Neural crest cell (in vitro differentiated cells): ENCODE measurements at regions not wholly inside any gene's neighbourhood (a gene's known extent, or its start where the extent isn't known, plus 50 kb on each side); places are given as distances from the start of the nearest gene placed in this dataset.
"Not testable (repeated sequence)": the region's sequence is repeated elsewhere in the genome, so short reads cannot be mapped to it uniquely, and the experiment has no call there.

Experiments used
- DNase-seq: peaks from one replicate; pipeline ENCODE4 v3.0.0; 2021; ENCODE audit warnings: low read depth, mixed read lengths, low spot score
- H3K27ac Mint-ChIP-seq: one replicate; pipeline ENCODE4 v1.8.0; 2021; ENCODE audit warnings: mild to moderate bottlenecking, mixed read lengths; ENCODE audit not compliant: unreplicated experiment
- H3K27me3 Mint-ChIP-seq: 2 replicates; pipeline ENCODE4 v1.8.0; 2021; ENCODE audit warnings: low read depth, mild to moderate bottlenecking, mixed read lengths
- H3K36me3 Mint-ChIP-seq: 2 replicates; pipeline ENCODE4 v1.8.0; 2021; ENCODE audit warnings: low read depth, mild to moderate bottlenecking, mixed read lengths
- H3K4me1 Mint-ChIP-seq: 2 replicates; pipeline ENCODE4 v1.8.0; 2021; ENCODE audit warnings: mixed read lengths
- H3K4me3 Mint-ChIP-seq: one replicate; pipeline ENCODE4 v1.8.0; 2021; ENCODE audit warnings: mild to moderate bottlenecking, mixed read lengths
- H3K9me3 Mint-ChIP-seq: 2 replicates; pipeline ENCODE4 v1.8.0; 2021; ENCODE audit warnings: mixed read lengths
- TF ChIP-seq, protein P1 (sequence below): fragments of 200-600 bp; sonication (generic); conservative IDR thresholded peaks from 2 replicates; pipeline ENCODE4 v1.5.0; 2021; ENCODE audit warnings: antibody characterized with exemption, mild to moderate bottlenecking

- H3K27ac Mint-ChIP-seq = no peak overlapping the region
- no peak overlapping the region for H3K4me3 Mint-ChIP-seq
- no peaks in the 10 kb centered on the region for H3K4me1 Mint-ChIP-seq
- DNase-seq = peak; percentile 1
- H3K9me3 Mint-ChIP-seq = peaks cover 17% of the 10 kb centered on the region
- H3K27me3 Mint-ChIP-seq = no peaks in the 10 kb centered on the region
- TF ChIP-seq, protein P1, sequence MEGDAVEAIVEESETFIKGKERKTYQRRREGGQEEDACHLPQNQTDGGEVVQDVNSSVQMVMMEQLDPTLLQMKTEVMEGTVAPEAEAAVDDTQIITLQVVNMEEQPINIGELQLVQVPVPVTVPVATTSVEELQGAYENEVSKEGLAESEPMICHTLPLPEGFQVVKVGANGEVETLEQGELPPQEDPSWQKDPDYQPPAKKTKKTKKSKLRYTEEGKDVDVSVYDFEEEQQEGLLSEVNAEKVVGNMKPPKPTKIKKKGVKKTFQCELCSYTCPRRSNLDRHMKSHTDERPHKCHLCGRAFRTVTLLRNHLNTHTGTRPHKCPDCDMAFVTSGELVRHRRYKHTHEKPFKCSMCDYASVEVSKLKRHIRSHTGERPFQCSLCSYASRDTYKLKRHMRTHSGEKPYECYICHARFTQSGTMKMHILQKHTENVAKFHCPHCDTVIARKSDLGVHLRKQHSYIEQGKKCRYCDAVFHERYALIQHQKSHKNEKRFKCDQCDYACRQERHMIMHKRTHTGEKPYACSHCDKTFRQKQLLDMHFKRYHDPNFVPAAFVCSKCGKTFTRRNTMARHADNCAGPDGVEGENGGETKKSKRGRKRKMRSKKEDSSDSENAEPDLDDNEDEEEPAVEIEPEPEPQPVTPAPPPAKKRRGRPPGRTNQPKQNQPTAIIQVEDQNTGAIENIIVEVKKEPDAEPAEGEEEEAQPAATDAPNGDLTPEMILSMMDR = no peak
- H3K36me3 Mint-ChIP-seq = peaks cover 10% of the 10 kb centered on the region
Measured at GRCh38 chr14:105999361-106000028, 473.1 kb downstream of the TMEM121 start.

- H3K27me3 Mint-ChIP-seq, H3K4me1 Mint-ChIP-seq, H3K4me3 Mint-ChIP-seq, DNase-seq, H3K27ac Mint-ChIP-seq: not testable (repeated sequence)
- Mint-ChIP-seq H3K36me3 (peaks cover 10% of the 10 kb centered on the region), H3K9me3 (peaks cover 17% of the 10 kb centered on the region)
Measured at GRCh38 chr14:106000029-106000511, 473.7 kb downstream of the TMEM121 start.

- H3K27me3 Mint-ChIP-seq, H3K4me3 Mint-ChIP-seq, DNase-seq, H3K27ac Mint-ChIP-seq, H3K4me1 Mint-ChIP-seq: not testable (repeated sequence)
- H3K36me3 Mint-ChIP-seq = peaks cover 10% of the 10 kb centered on the region
- peaks cover 17% of the 10 kb centered on the region for H3K9me3 Mint-ChIP-seq
Measured at GRCh38 chr14:106001277-106001676, 474.9 kb downstream of the TMEM121 start.

GRCh38 chr14:106003351-106003750 lies 477.0 kb downstream of the TMEM121 start:
- H3K4me3 Mint-ChIP-seq = no peak overlapping the region
- H3K27ac Mint-ChIP-seq = no peak overlapping the region
- peaks cover 9% of the 10 kb centered on the region for H3K36me3 Mint-ChIP-seq
- no peak for DNase-seq
- no peaks in the 10 kb centered on the region for H3K27me3 Mint-ChIP-seq
- H3K4me1 Mint-ChIP-seq = no peaks in the 10 kb centered on the region
- TF ChIP-seq, protein P1 = no peak
- peaks cover 14% of the 10 kb centered on the region for H3K9me3 Mint-ChIP-seq

- not testable (repeated sequence) for DNase-seq, H3K27ac Mint-ChIP-seq, H3K4me1 Mint-ChIP-seq, H3K36me3 Mint-ChIP-seq, H3K4me3 Mint-ChIP-seq, H3K9me3 Mint-ChIP-seq, H3K27me3 Mint-ChIP-seq
Measured at GRCh38 chr14:106004937-106005795, 478.8 kb downstream of the TMEM121 start.

DNA sequence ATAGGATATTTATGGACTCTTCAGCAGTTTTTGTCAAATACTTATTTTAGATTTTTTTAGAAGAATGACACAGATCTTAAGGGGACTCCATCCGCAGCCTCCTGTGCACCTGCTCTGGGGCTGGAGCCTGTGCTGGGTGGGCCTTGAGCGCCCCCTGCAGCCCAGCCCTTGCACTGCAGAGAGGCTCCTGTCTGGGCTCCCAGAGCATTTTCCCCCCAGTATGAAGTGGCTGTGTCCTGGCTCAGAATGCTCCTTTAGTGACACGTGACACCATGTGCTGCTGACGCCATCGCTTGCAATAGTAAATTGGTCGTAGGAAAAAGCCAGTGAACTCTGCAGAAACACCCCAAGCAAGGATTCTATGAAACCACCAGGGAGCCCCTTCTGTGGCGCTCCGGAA lies 479.7 kb downstream of the TMEM121 start:
- not testable (repeated sequence) for H3K9me3 Mint-ChIP-seq, H3K27me3 Mint-ChIP-seq, DNase-seq, H3K27ac Mint-ChIP-seq, H3K4me3 Mint-ChIP-seq, H3K4me1 Mint-ChIP-seq, H3K36me3 Mint-ChIP-seq

GRCh38 chr14:106006716-106007115 lies 480.3 kb downstream of the TMEM121 start:
- not testable (repeated sequence) for H3K27ac Mint-ChIP-seq, H3K27me3 Mint-ChIP-seq, H3K4me3 Mint-ChIP-seq, DNase-seq, H3K4me1 Mint-ChIP-seq, H3K36me3 Mint-ChIP-seq, H3K9me3 Mint-ChIP-seq

DNA sequence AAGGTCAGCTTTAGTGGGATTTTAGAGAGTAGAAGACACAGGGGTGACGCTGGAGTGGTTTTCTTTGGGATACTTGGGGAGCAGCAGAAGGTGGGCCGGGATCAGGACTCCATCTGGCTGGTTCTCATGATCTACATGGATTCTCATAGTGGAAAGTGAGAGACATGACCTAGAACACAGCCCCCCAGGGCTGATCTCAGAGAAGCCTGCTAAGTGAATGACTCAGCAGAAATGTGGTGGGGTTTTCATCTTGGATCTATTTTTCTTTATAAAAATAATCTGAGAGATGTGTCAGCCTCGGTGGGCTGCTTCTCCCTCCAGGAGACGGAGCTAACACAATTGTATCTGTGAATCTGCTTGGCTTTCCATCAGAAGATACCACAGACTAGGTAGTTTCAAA lies 484.4 kb downstream of the TMEM121 start:
- peaks cover 10% of the 10 kb centered on the region for H3K36me3 Mint-ChIP-seq

DNA sequence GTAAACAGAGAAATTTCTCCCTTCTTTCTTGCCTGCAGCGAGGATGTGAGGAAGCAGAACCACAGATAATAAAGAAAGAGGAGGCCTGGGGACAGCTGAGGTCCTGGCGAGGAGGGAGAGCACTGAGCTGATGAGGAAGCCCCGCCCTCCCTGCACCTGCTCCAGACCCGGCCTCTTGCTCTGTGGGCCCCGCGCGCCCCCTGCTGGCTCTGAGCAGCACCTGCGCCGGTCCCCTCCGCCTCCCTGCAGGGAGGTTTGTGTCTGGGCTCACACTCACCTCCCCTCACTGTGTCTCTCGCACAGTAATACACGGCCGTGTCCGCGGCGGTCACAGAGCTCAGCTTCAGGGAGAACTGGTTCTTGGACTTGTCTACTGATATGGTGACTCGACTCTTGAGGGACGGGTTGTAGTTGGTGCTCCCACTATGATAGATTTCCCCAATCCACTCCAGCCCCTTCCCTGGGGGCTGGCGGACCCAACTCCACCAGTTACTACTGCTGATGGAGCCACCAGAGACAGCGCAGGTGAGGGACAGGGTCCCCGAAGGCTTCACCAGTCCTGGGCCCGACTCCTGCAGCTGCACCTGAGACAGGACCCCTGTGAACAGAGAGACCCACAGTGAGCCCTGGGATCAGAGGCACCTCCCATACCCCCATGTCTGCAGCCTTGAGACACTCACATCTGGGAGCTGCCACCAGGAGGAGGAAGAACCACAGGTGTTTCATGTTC lies 485.4 kb downstream of the TMEM121 start:
- peaks cover 18% of the 10 kb centered on the region for H3K9me3 Mint-ChIP-seq
- not testable (repeated sequence) for H3K27ac Mint-ChIP-seq, DNase-seq, H3K4me1 Mint-ChIP-seq, H3K36me3 Mint-ChIP-seq, H3K4me3 Mint-ChIP-seq, H3K27me3 Mint-ChIP-seq

More for the DNA sequence above, 484.4 kb downstream of the TMEM121 start:
- Mint-ChIP-seq H3K27ac (no peak overlapping the region), H3K4me1 (no peaks in the 10 kb centered on the region), H3K4me3 (no peak overlapping the region), H3K9me3 (peaks cover 18% of the 10 kb centered on the region), H3K27me3 (no peaks in the 10 kb centered on the region)
- TF ChIP-seq, protein P1 = no peak
- no peak for DNase-seq

DNA sequence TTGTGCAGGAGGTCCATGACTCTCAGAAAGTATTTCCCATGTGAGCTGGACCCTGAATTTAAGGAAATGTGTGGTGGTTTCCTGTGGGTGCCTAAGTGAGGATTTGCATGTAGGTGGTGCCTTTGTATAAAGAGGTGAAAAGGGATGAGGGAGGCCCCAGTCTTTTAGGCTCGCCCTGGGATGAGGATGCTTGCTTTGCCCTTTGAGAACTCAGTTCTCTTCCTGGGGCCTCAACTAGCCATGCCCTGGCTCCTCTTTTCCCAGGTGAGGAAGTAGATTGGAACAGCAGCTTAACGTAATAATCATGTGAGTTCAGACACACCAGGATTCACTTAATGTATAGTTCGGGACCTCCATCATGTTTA lies 486.0 kb downstream of the TMEM121 start:
- not testable (repeated sequence) for H3K36me3 Mint-ChIP-seq, H3K27ac Mint-ChIP-seq, H3K4me1 Mint-ChIP-seq, H3K4me3 Mint-ChIP-seq, H3K27me3 Mint-ChIP-seq, DNase-seq
- peaks cover 18% of the 10 kb centered on the region for H3K9me3 Mint-ChIP-seq
